ENCODE measurements at regions not wholly inside any gene's neighbourhood (a gene's known extent, or its start where the extent isn't known, plus 50 kb on each side); places are given as distances from the start of the nearest gene placed in this dataset.

DNA sequence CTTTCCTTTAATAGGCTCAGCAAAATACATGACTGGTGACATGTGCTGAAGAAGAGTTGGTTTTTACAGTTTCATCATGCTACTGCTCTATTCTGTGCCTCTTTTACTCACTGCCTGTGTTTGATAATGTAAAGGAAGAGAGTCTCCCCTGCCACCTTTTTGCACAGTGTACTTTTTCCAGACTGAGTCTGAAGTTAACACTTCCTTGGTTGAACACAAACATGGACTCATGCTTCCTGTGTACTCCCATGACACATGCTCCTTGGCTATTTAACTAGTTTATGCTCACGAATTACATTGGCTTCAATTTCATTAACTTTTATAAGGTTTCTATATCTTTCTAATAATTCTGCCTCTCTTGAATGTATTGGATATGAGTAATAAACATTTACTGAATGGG is 396.1 kb downstream of the VGLL3 start:
- TF ChIP-seq GABPA (IDR thresholded peaks at IDR 0.05; ENCODE audit: low read depth) = no peak
- TF ChIP-seq, protein P1, sequence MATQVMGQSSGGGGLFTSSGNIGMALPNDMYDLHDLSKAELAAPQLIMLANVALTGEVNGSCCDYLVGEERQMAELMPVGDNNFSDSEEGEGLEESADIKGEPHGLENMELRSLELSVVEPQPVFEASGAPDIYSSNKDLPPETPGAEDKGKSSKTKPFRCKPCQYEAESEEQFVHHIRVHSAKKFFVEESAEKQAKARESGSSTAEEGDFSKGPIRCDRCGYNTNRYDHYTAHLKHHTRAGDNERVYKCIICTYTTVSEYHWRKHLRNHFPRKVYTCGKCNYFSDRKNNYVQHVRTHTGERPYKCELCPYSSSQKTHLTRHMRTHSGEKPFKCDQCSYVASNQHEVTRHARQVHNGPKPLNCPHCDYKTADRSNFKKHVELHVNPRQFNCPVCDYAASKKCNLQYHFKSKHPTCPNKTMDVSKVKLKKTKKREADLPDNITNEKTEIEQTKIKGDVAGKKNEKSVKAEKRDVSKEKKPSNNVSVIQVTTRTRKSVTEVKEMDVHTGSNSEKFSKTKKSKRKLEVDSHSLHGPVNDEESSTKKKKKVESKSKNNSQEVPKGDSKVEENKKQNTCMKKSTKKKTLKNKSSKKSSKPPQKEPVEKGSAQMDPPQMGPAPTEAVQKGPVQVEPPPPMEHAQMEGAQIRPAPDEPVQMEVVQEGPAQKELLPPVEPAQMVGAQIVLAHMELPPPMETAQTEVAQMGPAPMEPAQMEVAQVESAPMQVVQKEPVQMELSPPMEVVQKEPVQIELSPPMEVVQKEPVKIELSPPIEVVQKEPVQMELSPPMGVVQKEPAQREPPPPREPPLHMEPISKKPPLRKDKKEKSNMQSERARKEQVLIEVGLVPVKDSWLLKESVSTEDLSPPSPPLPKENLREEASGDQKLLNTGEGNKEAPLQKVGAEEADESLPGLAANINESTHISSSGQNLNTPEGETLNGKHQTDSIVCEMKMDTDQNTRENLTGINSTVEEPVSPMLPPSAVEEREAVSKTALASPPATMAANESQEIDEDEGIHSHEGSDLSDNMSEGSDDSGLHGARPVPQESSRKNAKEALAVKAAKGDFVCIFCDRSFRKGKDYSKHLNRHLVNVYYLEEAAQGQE (IDR thresholded peaks at IDR 0.05; ENCODE audit: insufficient replicate concordance, low read depth) = no peak
- TF ChIP-seq, protein P2, sequence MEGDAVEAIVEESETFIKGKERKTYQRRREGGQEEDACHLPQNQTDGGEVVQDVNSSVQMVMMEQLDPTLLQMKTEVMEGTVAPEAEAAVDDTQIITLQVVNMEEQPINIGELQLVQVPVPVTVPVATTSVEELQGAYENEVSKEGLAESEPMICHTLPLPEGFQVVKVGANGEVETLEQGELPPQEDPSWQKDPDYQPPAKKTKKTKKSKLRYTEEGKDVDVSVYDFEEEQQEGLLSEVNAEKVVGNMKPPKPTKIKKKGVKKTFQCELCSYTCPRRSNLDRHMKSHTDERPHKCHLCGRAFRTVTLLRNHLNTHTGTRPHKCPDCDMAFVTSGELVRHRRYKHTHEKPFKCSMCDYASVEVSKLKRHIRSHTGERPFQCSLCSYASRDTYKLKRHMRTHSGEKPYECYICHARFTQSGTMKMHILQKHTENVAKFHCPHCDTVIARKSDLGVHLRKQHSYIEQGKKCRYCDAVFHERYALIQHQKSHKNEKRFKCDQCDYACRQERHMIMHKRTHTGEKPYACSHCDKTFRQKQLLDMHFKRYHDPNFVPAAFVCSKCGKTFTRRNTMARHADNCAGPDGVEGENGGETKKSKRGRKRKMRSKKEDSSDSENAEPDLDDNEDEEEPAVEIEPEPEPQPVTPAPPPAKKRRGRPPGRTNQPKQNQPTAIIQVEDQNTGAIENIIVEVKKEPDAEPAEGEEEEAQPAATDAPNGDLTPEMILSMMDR (IDR thresholded peaks at IDR 0.05; ENCODE audit: insufficient read depth, low read length) = no peak
- TF ChIP-seq SPI1 (IDR thresholded peaks at IDR 0.05; ENCODE audit: borderline replicate concordance, low read depth) = no peak
- TF ChIP-seq POLR2AphosphoS5 (IDR thresholded peaks at IDR 0.05; ENCODE audit: low read depth) = no peak

Measured in HL-60 (cell line).